Hepatocyte (in vitro differentiated cells): ENCODE measurements at regions not wholly inside any gene's neighbourhood (a gene's known extent, or its start where the extent isn't known, plus 50 kb on each side); places are given as distances from the start of the nearest gene placed in this dataset.

ENCODE experiments used
- DNase-seq: peaks from one replicate; pipeline ENCODE4 v3.0.0-alpha.2; 2016; ENCODE audit warnings: low spot score
- H2AFZ ChIP-seq: fragments of 200-600 bp; sonication (generic); 2 replicates; pipeline ENCODE4 v1.6.0; 2016; ENCODE audit warnings: antibody characterized with exemption, mild to moderate bottlenecking
- H3K27ac ChIP-seq: fragments of 200-600 bp; sonication (generic); 2 replicates; pipeline ENCODE4 v1.5.1; 2016; ENCODE audit warnings: mild to moderate bottlenecking
- H3K27me3 ChIP-seq: fragments of 200-600 bp; sonication (generic); 2 replicates; pipeline ENCODE4 v1.6.1; 2016
- H3K36me3 ChIP-seq: fragments of 200-600 bp; sonication (generic); replicated peaks from 2 replicates; pipeline ENCODE4 v1.5.1; 2016; ENCODE audit warnings: low read depth; ENCODE audit not compliant: insufficient read depth
- H3K4me1 ChIP-seq: fragments of 200-600 bp; sonication (generic); 2 replicates; pipeline ENCODE4 v1.5.1; 2016; ENCODE audit warnings: mild to moderate bottlenecking, moderate library complexity; ENCODE audit not compliant: insufficient read depth
- H3K4me2 ChIP-seq: fragments of 200-600 bp; sonication (generic); 2 replicates; pipeline ENCODE4 v1.6.0; 2016
- H3K4me3 ChIP-seq: fragments of 200-600 bp; sonication (generic); 2 replicates; pipeline ENCODE4 v1.5.1; 2016; ENCODE audit warnings: mild to moderate bottlenecking
- H3K79me2 ChIP-seq: fragments of 200-600 bp; sonication (generic); 2 replicates; pipeline ENCODE4 v1.6.0; 2017; ENCODE audit warnings: mild to moderate bottlenecking
- H3K9me2 ChIP-seq: fragments of 200-600 bp; sonication (generic); replicated peaks from 2 replicates; pipeline ENCODE4 v1.6.0; 2017; ENCODE audit warnings: mild to moderate bottlenecking; ENCODE audit not compliant: insufficient read depth
- H3K9me3 ChIP-seq: fragments of 200-600 bp; sonication (generic); 2 replicates; pipeline ENCODE4 v1.5.1; 2016; ENCODE audit warnings: low read depth, mild to moderate bottlenecking
- H4K20me1 ChIP-seq: fragments of 200-600 bp; sonication (generic); 2 replicates; pipeline ENCODE4 v1.6.0; 2016; ENCODE audit warnings: mild to moderate bottlenecking; ENCODE audit not compliant: insufficient read depth, poor library complexity, severe bottlenecking
- CTCF ChIP-seq: fragments of 200-600 bp; sonication (generic); IDR thresholded peaks from 2 replicates; pipeline ENCODE4 v1.5.1; 2016; ENCODE audit warnings: antibody characterized with exemption, mild to moderate bottlenecking; ENCODE audit not compliant: poor library complexity
- EZH2 ChIP-seq: fragments of 200-600 bp; sonication (generic); IDR thresholded peaks from 2 replicates; pipeline ENCODE4 v1.6.1; 2016; ENCODE audit warnings: antibody characterized with exemption, mild to moderate bottlenecking, borderline replicate concordance
- EZH2phosphoT487 ChIP-seq: fragments of 200-600 bp; sonication (generic); IDR thresholded peaks from one replicate; pipeline ENCODE4 v1.6.1; 2018; ENCODE audit warnings: antibody characterized with exemption, mild to moderate bottlenecking, low read depth, moderate library complexity; ENCODE audit not compliant: unreplicated experiment, severe bottlenecking
- WGBS: methylation state at CpG from one replicate; pipeline ENCODE4 v1.1.6; 2016; ENCODE audit warnings: low lambda C conversion rate; ENCODE audit errors: missing lambda C conversion rate; 5-methylcytosine and 5-hydroxymethylcytosine counted together

DNA sequence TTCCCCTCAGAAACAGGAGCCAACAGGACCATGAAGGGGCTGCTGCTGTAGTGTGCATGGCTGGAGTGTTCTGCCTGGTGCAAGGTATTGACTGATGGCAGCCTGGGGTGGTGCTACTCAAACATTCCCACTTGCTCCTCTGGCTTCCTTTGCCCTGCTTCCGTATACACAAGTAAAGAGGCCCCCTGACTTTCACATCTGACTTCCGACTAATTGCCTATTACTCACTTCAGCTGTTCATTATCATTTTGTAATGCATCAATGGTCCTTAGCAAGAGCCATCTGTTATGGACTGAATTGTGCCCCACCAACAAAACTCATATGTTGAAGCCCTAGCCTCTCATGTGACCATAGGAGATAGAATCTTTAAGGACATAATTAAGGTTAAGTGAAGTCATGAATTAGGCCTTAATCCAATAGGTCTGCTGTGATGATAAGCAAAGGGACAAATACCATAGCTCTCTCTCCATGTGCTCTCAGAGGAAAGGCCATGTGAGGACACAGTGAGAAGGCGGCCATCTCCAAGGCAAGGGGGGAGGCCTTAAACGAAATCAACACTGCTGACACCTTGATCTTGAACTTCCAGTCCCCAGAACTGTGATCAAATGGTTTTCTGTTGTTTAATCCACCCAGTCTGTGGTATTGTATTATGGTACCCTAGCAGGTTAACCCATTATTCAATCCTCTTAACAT lies 122.5 kb upstream of the CLNK start:
- Histone ChIP-seq H3K27me3 (no peaks in the 10 kb centered on the region), H3K36me3 (no peaks in the 10 kb centered on the region), H3K27ac (no peak overlapping the region), H3K9me2 (no peaks in the 10 kb centered on the region), H3K4me3 (no peak overlapping the region), H3K4me2 (no peak overlapping the region), H3K4me1 (no peaks in the 10 kb centered on the region), H3K9me3 (no peaks in the 10 kb centered on the region), H4K20me1 (no peaks in the 10 kb centered on the region), H3K79me2 (no peaks in the 10 kb centered on the region), H2AFZ (no peak overlapping the region)
- WGBS = 94% methylated on average over 4 of the region's 4 CpGs
- DNase-seq = no peak
- TF ChIP-seq EZH2phosphoT487 = no peak
- TF ChIP-seq EZH2 = no peak
- no peak for TF ChIP-seq CTCF

DNA sequence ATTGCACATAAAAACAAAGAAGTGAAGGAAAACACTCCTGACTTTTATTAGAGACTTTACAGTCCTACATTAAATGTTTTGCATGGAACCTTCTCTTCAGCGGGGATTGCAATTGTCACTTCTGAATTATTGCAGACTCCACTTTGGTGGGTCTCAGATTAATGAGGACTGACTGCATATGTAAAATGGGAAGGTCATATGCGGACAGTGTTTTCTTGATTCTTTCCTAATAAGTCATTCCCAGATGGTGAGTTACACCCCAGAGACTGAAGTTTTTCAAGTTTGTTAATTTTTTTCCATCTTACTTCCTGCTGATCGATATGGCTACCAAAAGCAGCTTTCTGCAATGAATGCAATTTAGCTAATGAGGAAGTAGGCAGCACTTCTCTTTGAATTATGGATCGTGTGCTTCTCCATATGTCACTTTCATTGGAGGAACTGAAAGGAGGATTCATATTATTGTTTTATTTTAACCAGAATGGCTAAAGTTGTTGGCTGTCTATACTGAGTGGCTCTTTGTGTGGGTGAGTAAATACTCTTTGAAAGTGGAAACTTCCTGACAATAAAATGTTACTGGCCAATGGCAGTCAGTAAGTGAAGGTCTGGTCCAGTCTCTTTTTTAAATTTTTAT lies 119.3 kb upstream of the CLNK start:
- TF ChIP-seq CTCF (no peak), EZH2 (no peak), EZH2phosphoT487 (no peak)
- Histone ChIP-seq H3K79me2 (no peaks in the 10 kb centered on the region), H2AFZ (no peak overlapping the region), H3K27ac (no peak overlapping the region), H3K4me2 (no peak overlapping the region), H3K4me1 (no peaks in the 10 kb centered on the region), H3K9me2 (no peaks in the 10 kb centered on the region), H3K36me3 (no peaks in the 10 kb centered on the region), H3K27me3 (no peaks in the 10 kb centered on the region), H4K20me1 (no peaks in the 10 kb centered on the region), H3K9me3 (no peaks in the 10 kb centered on the region), H3K4me3 (no peak overlapping the region)
- WGBS = 55% methylated on average over 4 of the region's 4 CpGs
- DNase-seq = no peak

- no peaks in the 10 kb centered on the region for H4K20me1 ChIP-seq
- H3K4me2 ChIP-seq = no peak overlapping the region
- TF ChIP-seq EZH2 (no peak), EZH2phosphoT487 (no peak), CTCF (no peak)
- no peak overlapping the region for H3K27ac ChIP-seq
- no peaks in the 10 kb centered on the region for H3K4me1 ChIP-seq
- no peak for DNase-seq
- H3K9me3 ChIP-seq = no peaks in the 10 kb centered on the region
- no peaks in the 10 kb centered on the region for H3K79me2 ChIP-seq
- no peaks in the 10 kb centered on the region for H3K27me3 ChIP-seq
- no peaks in the 10 kb centered on the region for H3K9me2 ChIP-seq
- H3K36me3 ChIP-seq = no peaks in the 10 kb centered on the region
- H3K4me3 ChIP-seq = no peak overlapping the region
- H2AFZ ChIP-seq = no peak overlapping the region
These were observed 102.8 kb upstream of the CLNK start for GRCh38 chr4:10787365-10787764.

DNA sequence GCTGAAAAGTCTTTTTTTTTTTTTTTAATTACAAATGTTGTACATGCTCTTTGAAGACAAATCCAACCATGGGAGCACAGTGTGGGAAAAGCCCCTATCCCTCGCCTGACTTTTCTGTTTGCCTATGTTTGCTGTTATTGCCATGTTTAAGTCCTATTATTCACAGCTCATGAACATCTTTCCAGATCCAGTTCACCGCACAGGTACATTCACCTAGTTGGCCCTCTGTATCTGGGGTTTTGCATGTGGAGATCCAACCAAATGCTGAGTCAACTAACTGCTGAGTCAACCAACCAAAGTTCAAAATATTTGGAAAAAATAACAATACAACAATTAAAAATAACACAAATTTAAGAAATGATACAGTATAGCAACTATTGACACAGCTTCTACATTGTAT lies 100.1 kb upstream of the CLNK start:
- H3K27me3 ChIP-seq = no peaks in the 10 kb centered on the region
- no peaks in the 10 kb centered on the region for H3K36me3 ChIP-seq
- DNase-seq = no peak
- no peak for TF ChIP-seq EZH2phosphoT487
- TF ChIP-seq EZH2 = no peak
- no peak for TF ChIP-seq CTCF
- no peaks in the 10 kb centered on the region for H3K4me1 ChIP-seq
- H3K27ac ChIP-seq = no peak overlapping the region
- no peaks in the 10 kb centered on the region for H3K9me3 ChIP-seq
- no peaks in the 10 kb centered on the region for H3K79me2 ChIP-seq
- 90% methylated on average over 2 of the region's 2 CpGs for WGBS
- H2AFZ ChIP-seq = no peak overlapping the region
- H4K20me1 ChIP-seq = no peaks in the 10 kb centered on the region
- H3K4me2 ChIP-seq = no peak overlapping the region
- H3K9me2 ChIP-seq = no peaks in the 10 kb centered on the region
- no peak overlapping the region for H3K4me3 ChIP-seq
